COLO668 (cell line): ENCODE measurements at regions not wholly inside any gene's neighbourhood (a gene's known extent, or its start where the extent isn't known, plus 50 kb on each side); places are given as distances from the start of the nearest gene placed in this dataset.

Source experiments
- DNase-seq: peaks from one replicate; lab custom pipeline; 2025; ENCODE audit not compliant: unreplicated experiment; lab: John Stamatoyannopoulos, UW

DNA sequence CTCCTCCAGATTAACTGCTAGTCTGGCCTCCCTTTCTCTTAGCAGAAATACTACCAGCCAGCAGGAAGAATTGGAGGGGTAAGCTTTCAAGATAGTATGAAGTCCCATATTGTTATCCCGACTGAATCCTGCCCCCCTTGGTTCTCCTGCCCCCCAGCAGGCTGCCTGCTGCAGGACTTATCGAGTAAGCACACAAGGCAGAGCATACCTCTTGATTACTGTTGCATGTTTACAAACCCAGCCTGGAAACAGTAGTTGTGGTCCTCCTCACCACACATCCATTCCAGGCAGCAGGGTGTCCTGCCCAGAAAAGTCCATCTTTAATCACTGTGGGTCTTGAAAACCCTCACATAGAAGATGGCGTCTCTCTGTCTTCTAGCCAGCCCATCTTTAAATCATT lies 66.8 kb upstream of the PPP2R3A start:
- DNase-seq = no peak

DNA sequence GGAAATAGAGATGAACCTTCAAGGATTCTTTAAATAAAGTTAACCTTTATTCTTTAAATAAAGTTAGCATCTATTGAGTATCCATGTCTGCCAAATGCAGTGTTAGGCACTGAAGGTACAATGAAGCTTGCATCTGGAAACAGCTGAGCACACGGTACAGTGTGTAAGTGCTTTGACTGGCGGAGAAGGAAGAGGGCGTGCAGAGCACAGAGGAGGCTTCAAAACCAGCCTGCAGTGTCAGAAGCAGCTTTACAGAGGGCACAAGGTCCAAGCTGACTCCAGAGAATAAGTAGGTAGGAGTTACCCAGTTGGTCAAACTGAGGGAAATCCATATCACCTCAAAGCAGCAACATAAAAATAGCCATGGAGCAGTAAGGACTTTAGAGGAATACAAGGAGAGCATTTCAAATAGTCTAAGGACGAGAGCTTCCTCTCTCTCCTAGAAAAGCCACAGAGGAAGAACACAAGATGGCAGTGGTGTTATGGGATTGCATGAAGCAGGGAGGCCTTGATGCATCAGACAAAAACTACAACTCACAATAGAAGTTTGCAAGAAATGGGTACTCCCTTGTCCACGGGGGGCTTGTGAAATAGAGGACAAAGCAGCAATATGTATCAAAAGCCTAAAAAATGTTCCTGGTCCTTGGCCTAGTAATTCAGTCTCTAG lies 60.3 kb upstream of the PPP2R3A start:
- no peak for DNase-seq

DNA sequence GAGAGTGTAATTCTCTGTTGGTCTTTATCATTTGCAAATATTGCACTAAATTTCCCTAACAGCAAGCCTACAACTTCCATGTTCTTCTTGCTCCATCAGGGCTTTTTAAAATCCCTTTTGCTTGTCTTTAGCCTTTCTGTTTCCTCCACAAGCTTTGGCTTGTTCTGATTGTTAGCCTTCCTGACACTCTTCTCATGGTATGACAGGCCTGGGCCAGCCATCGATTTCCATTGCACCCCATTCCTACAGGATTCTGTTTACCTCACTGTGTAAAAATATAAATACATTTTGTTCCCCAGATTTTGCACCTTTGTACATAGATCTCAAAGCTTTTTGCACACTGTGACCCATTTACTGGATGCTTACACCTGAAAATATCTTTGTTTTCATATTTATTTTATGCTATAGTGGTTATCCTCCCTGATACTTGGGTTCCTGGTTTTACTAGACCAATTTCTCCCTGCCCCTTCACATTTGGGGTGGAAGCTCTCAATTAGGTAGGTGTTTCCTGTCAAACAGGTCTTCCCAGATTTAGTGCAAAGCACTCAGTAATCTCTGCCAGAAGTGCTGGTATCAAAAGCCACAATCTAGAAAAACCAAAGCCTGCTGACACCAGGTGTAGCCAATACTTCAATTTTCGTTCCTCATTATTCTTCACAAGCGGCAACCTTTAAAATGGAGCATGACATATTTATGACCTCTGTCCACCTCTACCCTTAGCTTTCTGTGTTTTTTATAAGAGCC lies 57.9 kb upstream of the PPP2R3A start:
- no peak for DNase-seq

DNA sequence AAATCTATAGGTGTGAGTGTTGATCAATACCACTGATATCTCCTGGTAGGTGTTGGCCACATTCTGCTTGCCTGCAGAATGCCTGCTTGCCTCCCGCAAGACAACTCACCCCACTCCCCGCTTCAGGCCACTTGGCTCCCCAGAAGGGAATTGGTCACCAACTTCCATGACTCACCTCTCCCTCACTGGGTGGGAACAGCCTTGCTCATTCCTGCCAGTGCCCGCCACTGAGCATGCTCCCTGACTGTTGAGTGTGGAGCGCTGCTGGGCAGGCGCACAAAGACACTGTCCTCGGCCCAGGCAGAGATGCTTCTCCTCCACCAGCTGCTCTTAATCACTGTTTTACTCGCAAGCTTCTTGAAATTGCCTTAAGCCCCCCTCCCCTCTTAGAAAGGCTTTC lies 57.3 kb upstream of the PPP2R3A start:
- DNase-seq = no peak

DNA sequence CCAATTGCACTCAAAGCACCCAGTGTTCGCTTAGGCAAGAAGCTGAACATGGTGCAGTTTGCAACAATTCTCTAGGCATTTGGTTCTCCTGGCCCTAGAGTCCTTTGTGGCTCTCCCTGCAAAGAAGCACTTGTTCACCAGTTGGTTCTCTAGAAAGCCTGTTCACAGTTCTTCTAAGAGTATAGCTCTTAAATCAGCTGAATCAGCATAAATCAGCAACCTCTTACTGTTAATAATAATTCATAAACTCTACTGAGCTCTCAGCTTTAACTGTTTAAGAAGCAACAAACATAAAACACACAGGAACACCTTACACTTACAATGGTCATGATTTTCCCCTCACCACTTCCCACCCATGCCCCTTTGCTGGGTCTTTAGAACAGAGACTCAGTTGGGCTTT lies 56.8 kb upstream of the PPP2R3A start:
- no peak for DNase-seq

DNA sequence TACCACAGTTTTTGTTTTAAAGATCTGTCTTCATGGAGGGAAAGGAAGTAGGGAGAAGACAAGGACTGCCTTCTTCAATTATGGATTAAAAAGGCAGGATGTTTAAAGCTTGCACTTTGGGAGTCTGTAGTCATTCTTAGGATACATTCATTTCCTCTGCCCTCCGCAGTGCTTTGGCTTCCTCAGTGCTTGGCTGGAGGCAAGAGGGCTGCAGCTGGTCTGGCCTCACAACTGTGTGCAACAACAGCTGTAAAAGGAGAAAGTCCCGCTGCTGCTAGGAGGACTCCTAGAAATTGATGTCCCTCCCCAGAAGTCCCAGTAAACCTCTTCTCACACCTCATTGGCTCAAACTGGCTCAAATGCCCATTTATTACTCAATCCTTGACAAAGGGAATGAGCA lies 54.4 kb upstream of the PPP2R3A start:
- no peak for DNase-seq

DNA sequence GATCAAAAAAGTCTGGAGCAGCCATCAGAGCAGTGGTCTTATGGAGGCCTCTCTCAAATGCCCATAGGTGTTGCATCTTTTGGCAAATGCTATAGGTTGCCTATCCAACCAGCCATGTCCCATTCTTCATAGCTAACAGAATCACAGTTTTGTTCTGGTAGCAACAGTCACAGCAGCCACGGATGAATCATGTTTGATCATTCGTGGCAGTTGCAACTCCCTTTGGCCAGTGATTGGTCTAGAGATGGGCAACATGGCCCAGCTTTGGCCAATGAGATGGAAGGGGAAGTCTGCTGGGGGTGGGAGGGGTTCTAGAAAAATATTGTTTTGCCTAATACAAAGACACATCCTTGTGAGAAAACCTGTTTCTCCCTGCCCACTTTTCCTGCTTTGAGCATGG lies 50.3 kb upstream of the PPP2R3A start:
- DNase-seq = no peak
